Panc1 (cell line): ENCODE measurements at regions not wholly inside any gene's neighbourhood (a gene's known extent, or its start where the extent isn't known, plus 50 kb on each side); places are given as distances from the start of the nearest gene placed in this dataset.

Experiments used
- POLR2AphosphoS5 ChIP-seq: IDR thresholded peaks from 2 replicates; pipeline ENCODE4 v1.6.1; 2012; ENCODE audit warnings: mild to moderate bottlenecking, low read depth, low read length, moderate library complexity
- TF ChIP-seq, protein P1 (sequence below): fragments of 450-650 bp; IDR thresholded peaks from 2 replicates; pipeline ENCODE4 v1.5.1; 2017; ENCODE audit warnings: mild to moderate bottlenecking
- TF ChIP-seq, protein P2 (sequence below), 2 experiments: IDR thresholded peaks; 2 replicates each; pipeline ENCODE4 v1.6.1; 2011 to 2012; ENCODE audit warnings: low read depth in 2 of 2, control low read depth in 1 of 2, low read length in 1 of 2, mild to moderate bottlenecking in 1 of 2, moderate library complexity in 1 of 2; ENCODE audit not compliant: insufficient read depth in 1 of 2

DNA sequence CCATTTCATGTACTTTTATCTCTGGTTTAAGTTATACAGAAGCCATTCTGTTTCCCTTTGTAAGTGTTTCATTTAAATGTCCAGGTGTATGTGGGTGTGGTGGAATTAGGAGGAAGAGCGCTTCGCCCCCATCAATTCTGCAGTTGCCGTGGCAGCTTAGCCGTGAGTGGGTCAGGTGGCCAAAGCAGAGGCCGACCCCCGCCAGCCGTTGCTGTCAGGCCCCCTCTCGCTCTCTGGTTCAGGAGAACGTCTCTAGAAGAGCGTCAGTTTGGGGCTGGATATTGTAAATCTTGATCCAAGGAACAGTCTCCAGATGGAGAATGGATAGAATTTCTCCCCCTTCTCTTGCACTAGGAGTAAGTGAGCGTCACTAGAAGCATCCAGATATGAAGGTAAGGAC, 367.4 kb downstream of the FOXA2 start:
- TF ChIP-seq, protein P1, sequence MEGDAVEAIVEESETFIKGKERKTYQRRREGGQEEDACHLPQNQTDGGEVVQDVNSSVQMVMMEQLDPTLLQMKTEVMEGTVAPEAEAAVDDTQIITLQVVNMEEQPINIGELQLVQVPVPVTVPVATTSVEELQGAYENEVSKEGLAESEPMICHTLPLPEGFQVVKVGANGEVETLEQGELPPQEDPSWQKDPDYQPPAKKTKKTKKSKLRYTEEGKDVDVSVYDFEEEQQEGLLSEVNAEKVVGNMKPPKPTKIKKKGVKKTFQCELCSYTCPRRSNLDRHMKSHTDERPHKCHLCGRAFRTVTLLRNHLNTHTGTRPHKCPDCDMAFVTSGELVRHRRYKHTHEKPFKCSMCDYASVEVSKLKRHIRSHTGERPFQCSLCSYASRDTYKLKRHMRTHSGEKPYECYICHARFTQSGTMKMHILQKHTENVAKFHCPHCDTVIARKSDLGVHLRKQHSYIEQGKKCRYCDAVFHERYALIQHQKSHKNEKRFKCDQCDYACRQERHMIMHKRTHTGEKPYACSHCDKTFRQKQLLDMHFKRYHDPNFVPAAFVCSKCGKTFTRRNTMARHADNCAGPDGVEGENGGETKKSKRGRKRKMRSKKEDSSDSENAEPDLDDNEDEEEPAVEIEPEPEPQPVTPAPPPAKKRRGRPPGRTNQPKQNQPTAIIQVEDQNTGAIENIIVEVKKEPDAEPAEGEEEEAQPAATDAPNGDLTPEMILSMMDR = no peak
- TF ChIP-seq POLR2AphosphoS5 = no peak
- TF ChIP-seq, protein P2, sequence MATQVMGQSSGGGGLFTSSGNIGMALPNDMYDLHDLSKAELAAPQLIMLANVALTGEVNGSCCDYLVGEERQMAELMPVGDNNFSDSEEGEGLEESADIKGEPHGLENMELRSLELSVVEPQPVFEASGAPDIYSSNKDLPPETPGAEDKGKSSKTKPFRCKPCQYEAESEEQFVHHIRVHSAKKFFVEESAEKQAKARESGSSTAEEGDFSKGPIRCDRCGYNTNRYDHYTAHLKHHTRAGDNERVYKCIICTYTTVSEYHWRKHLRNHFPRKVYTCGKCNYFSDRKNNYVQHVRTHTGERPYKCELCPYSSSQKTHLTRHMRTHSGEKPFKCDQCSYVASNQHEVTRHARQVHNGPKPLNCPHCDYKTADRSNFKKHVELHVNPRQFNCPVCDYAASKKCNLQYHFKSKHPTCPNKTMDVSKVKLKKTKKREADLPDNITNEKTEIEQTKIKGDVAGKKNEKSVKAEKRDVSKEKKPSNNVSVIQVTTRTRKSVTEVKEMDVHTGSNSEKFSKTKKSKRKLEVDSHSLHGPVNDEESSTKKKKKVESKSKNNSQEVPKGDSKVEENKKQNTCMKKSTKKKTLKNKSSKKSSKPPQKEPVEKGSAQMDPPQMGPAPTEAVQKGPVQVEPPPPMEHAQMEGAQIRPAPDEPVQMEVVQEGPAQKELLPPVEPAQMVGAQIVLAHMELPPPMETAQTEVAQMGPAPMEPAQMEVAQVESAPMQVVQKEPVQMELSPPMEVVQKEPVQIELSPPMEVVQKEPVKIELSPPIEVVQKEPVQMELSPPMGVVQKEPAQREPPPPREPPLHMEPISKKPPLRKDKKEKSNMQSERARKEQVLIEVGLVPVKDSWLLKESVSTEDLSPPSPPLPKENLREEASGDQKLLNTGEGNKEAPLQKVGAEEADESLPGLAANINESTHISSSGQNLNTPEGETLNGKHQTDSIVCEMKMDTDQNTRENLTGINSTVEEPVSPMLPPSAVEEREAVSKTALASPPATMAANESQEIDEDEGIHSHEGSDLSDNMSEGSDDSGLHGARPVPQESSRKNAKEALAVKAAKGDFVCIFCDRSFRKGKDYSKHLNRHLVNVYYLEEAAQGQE (IDR thresholded peaks at IDR 0.05; ENCODE audit: insufficient read depth in 1 of 2, low read depth in 2 of 2, low read length in 1 of 2) = no peak
